HepG2 (cell line): ENCODE measurements at regions not wholly inside any gene's neighbourhood (a gene's known extent, or its start where the extent isn't known, plus 50 kb on each side); places are given as distances from the start of the nearest gene placed in this dataset.

Source experiments
- KMT2B ChIP-seq: IDR thresholded peaks from 2 replicates; pipeline ENCODE4 v1.6.1; 2016; ENCODE audit warnings: missing genetic modification reagents, missing compliant biosample characterization
- MYC ChIP-seq: sonication (generic); formaldehyde crosslinking; IDR thresholded peaks from 2 replicates; pipeline ENCODE4 v1.9.0; 2021; ENCODE audit warnings: missing genetic modification reagents, borderline replicate concordance

DNA sequence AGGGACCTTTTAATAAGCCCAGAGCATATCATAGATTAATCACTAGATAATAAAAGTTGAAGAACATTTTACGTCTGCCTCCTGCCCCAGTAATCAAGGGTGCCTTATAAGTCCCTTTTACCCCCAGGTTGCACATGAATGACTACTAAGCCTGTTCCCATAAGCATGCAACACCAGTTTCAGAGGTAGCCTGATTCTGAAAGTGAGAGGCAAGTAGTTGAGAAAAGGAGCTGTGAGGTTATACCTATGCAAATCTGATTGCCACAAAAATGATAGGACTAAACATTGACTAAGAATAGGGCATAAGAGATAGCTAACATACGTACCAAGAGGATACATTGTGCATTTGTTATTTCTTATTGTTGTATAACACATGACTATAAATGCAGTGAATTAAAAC, 681.9 kb downstream of the ISL1 start:
- TF ChIP-seq MYC (no peak), KMT2B (CRISPR knock-in tag) (no peak)
